Body of pancreas (tissue), 4 donors: ENCODE measurements at regions not wholly inside any gene's neighbourhood (a gene's known extent, or its start where the extent isn't known, plus 50 kb on each side); places are given as distances from the start of the nearest gene placed in this dataset.
"Not testable (repeated sequence)": the region's sequence is repeated elsewhere in the genome, so short reads cannot be mapped to it uniquely, and the experiment has no call there.

Experiments used
- CTCF ChIP-seq, 7 experiments: fragments of 450-650 bp in 4 of 7; fragments of 200-600 bp in 3 of 7; sonication (generic) in 3 of 7; IDR thresholded peaks; one replicate each; pipeline ENCODE4 v1.5.1; 2016 to 2019; ENCODE audit warnings: antibody characterized with exemption in 7 of 7
- POLR2A ChIP-seq, 3 donors: fragments of 450-650 bp; IDR thresholded peaks; one replicate each; pipeline ENCODE4 v1.6.1; 2016; ENCODE audit warnings: antibody characterized with exemption in 3 of 3, mild to moderate bottlenecking in 2 of 3

GRCh38 chr11:106555566-106556250, 462.6 kb downstream of the GUCY1A2 start:
- not testable (repeated sequence) for TF ChIP-seq CTCF, POLR2A (IDR thresholded peaks at IDR 0.05)
